ENCODE measurements at regions not wholly inside any gene's neighbourhood (a gene's known extent, or its start where the extent isn't known, plus 50 kb on each side); places are given as distances from the start of the nearest gene placed in this dataset.

GRCh38 chr10:131833013-131833412, 67.8 kb upstream of the PPP2R2D start:
- no peak for DNase-seq
- H3K27ac ChIP-seq: no peak overlapping the region
- no peaks in the 10 kb centered on the region for H3K36me3 ChIP-seq
- H3K4me1 ChIP-seq: no peaks in the 10 kb centered on the region
- no peak for ATAC-seq
- H3K27me3 ChIP-seq: peaks cover 0 to 39% (median 24%) of the 10 kb centered on the region in 7 donors
- no peak overlapping the region for H3K4me3 ChIP-seq
- 87 to 88% methylated on average over 5 of the region's 5 CpGs for WGBS, 2 donors
- intact Hi-C loops (cut with DNase I): no loop called here
- H3K9me3 ChIP-seq: peaks cover 0 to 28% (median 6%) of the 10 kb centered on the region in 11 donors
- no peak for TF ChIP-seq CTCF (IDR thresholded peaks at IDR 0.05)

GRCh38 chr10:131833446-131834080, 67.2 kb upstream of the PPP2R2D start:
- no peaks in the 10 kb centered on the region for H3K4me1 ChIP-seq
- no peak for DNase-seq
- H3K27ac ChIP-seq: no peak overlapping the region
- H3K9me3 ChIP-seq: peaks cover 0 to 24% (median 3%) of the 10 kb centered on the region in 11 donors
- no peak for ATAC-seq
- intact Hi-C loops (cut with DNase I): no loop called here
- H3K27me3 ChIP-seq: peaks cover 0 to 39% (median 23%) of the 10 kb centered on the region in 7 donors
- H3K36me3 ChIP-seq: no peaks in the 10 kb centered on the region
- TF ChIP-seq CTCF (IDR thresholded peaks at IDR 0.05): no peak
- no peak overlapping the region for H3K4me3 ChIP-seq
- 87% methylated on average over 14 of the region's 14 CpGs for WGBS, 2 donors

GRCh38 chr10:131834152-131834810, 66.5 kb upstream of the PPP2R2D start:
- no peak for ATAC-seq
- peaks cover 0 to 33% (median 16%) of the 10 kb centered on the region in 7 donors for H3K27me3 ChIP-seq
- no peaks in the 10 kb centered on the region for H3K4me1 ChIP-seq
- no peak for DNase-seq
- intact Hi-C loops (cut with DNase I): no loop called here
- peaks cover 0 to 24% (median 3%) of the 10 kb centered on the region in 11 donors for H3K9me3 ChIP-seq
- H3K4me3 ChIP-seq: no peak overlapping the region
- 86 to 91% methylated on average over 8 of the region's 8 CpGs for WGBS, 2 donors
- no peaks in the 10 kb centered on the region for H3K36me3 ChIP-seq
- no peak for TF ChIP-seq CTCF (IDR thresholded peaks at IDR 0.05)
- no peak overlapping the region for H3K27ac ChIP-seq

GRCh38 chr10:131838966-131839742, 61.7 kb upstream of the PPP2R2D start:
- no peaks in the 10 kb centered on the region for H3K36me3 ChIP-seq
- H3K4me1 ChIP-seq: no peaks in the 10 kb centered on the region
- no peak for TF ChIP-seq CTCF (IDR thresholded peaks at IDR 0.05)
- H3K27me3 ChIP-seq: peaks cover 0 to 11% (median 0%) of the 10 kb centered on the region in 7 donors
- ATAC-seq (no peak), DNase-seq (no peak)
- H3K4me3 ChIP-seq: no peak overlapping the region
- no peak overlapping the region for H3K27ac ChIP-seq
- intact Hi-C loops (cut with DNase I): no loop called here
- WGBS, 2 donors: 78 to 81% methylated on average over 16 of the region's 16 CpGs
- H3K9me3 ChIP-seq: peaks cover 0 to 22% (median 3%) of the 10 kb centered on the region in 11 donors

All from heart right ventricle (tissue), 16 donors.